Natural killer cell (primary cell): ENCODE measurements at regions not wholly inside any gene's neighbourhood (a gene's known extent, or its start where the extent isn't known, plus 50 kb on each side); places are given as distances from the start of the nearest gene placed in this dataset.

Experiments used
- ATAC-seq, 3 donors: fragments of 150-1000 bp in 2 of 3; fragments of 200-7000 bp in 1 of 3; cut with Tn5 transposase; 1 replicate in 1 of 3; 2 replicates in 2 of 3; pipeline ENCODE4 v1.10.0; 2021; ENCODE audit warnings: mild to moderate bottlenecking in 2 of 3, moderate library complexity in 2 of 3
- DNase-seq, 2 donors: peaks; one replicate each; pipeline versions ENCODE4 v3.0.0 to v3.0.0-alpha.2; 2013 to 2021; ENCODE audit warnings: mixed read lengths in 1 of 2
- H3K27ac ChIP-seq: one replicate; pipeline ENCODE4 v1.5.1; 2013; ENCODE audit warnings: mild to moderate bottlenecking, low read length
- H3K27me3 ChIP-seq: one replicate; pipeline ENCODE4 v1.6.1; 2013; ENCODE audit warnings: low read length; ENCODE audit not compliant: control insufficient read depth, insufficient read depth
- H3K36me3 ChIP-seq: one replicate; pipeline ENCODE4 v1.6.1; 2013; ENCODE audit warnings: low read length; ENCODE audit not compliant: control insufficient read depth, insufficient read depth
- H3K4me1 ChIP-seq: one replicate; pipeline ENCODE4 v1.6.1; 2013; ENCODE audit warnings: low read length; ENCODE audit not compliant: control insufficient read depth, insufficient read depth
- H3K4me3 ChIP-seq: one replicate; pipeline ENCODE4 v1.5.1; 2013; ENCODE audit warnings: low read length
- H3K9me3 ChIP-seq: one replicate; pipeline ENCODE4 v1.6.1; 2013; ENCODE audit warnings: low read length; ENCODE audit not compliant: control insufficient read depth, insufficient read depth
- H3K27ac Mint-ChIP-seq, 2 donors: one replicate each; pipeline ENCODE4 v1.8.0; 2022; ENCODE audit warnings: mild to moderate bottlenecking in 2 of 2, mixed read lengths in 2 of 2, moderate library complexity in 1 of 2
- H3K27me3 Mint-ChIP-seq, 2 donors: one replicate each; pipeline ENCODE4 v1.8.0; 2022; ENCODE audit warnings: low read depth in 2 of 2, mixed read lengths in 2 of 2
- H3K36me3 Mint-ChIP-seq: one replicate; pipeline ENCODE4 v1.8.0; 2022; ENCODE audit warnings: mixed read lengths
- H3K4me1 Mint-ChIP-seq, 2 donors: one replicate each; pipeline ENCODE4 v1.8.0; 2022; ENCODE audit warnings: mixed read lengths in 2 of 2
- H3K4me3 Mint-ChIP-seq: one replicate; pipeline ENCODE4 v1.8.0; 2022; ENCODE audit warnings: mild to moderate bottlenecking, moderate library complexity, mixed read lengths
- H3K9me3 Mint-ChIP-seq, 2 donors: one replicate each; pipeline ENCODE4 v1.8.0; 2022; ENCODE audit warnings: mixed read lengths in 2 of 2
- CTCF ChIP-seq: fragments of 200-600 bp; IDR thresholded peaks from one replicate; pipeline ENCODE4 v1.8.0; 2022; ENCODE audit warnings: antibody characterized with exemption
- WGBS: methylation state at CpG from one replicate; pipeline ENCODE4 v1.1.7; 2013; ENCODE audit warnings: missing lambda C conversion rate; ENCODE audit not compliant: insufficient coverage; 5-methylcytosine and 5-hydroxymethylcytosine counted together
- intact Hi-C: fragments of 100-400 bp; cut with micrococcal nuclease; formaldehyde crosslinking; loops from one replicate; pipeline ENCODE4 v1.14.2; 2022

GRCh38 chr21:20013851-20014250, 984.4 kb upstream of the NCAM2 start:
- H3K4me3 Mint-ChIP-seq: no peak overlapping the region
- Histone ChIP-seq H3K27ac (no peak overlapping the region), H3K9me3 (no peaks in the 10 kb centered on the region), H3K27me3 (no peaks in the 10 kb centered on the region), H3K36me3 (no peaks in the 10 kb centered on the region), H3K4me3 (no peak overlapping the region), H3K4me1 (no peaks in the 10 kb centered on the region)
- WGBS: no CpG with 5 or more reads among the region's 1 CpG
- intact Hi-C loops: no loop called here
- H3K4me1 Mint-ChIP-seq: no peaks in the 10 kb centered on the region
- no peak for TF ChIP-seq CTCF
- H3K9me3 Mint-ChIP-seq: peaks cover 2 to 8% of the 10 kb centered on the region in 2 donors
- H3K27me3 Mint-ChIP-seq: no peaks in the 10 kb centered on the region
- no peak overlapping the region for H3K27ac Mint-ChIP-seq
- H3K36me3 Mint-ChIP-seq: no peaks in the 10 kb centered on the region
- DNase-seq (no peak), ATAC-seq (no peak)

- H3K27me3 ChIP-seq: no peaks in the 10 kb centered on the region
- Mint-ChIP-seq H3K9me3 (peaks cover 0 to 13% of the 10 kb centered on the region in 2 donors), H3K27ac (no peak overlapping the region), H3K27me3 (no peaks in the 10 kb centered on the region), H3K4me1 (no peaks in the 10 kb centered on the region), H3K4me3 (no peak overlapping the region), H3K36me3 (no peaks in the 10 kb centered on the region)
- 91% methylated on average over 8 of the region's 8 CpGs for WGBS
- H3K4me3 ChIP-seq: no peak overlapping the region
- H3K9me3 ChIP-seq: no peaks in the 10 kb centered on the region
- H3K36me3 ChIP-seq: no peaks in the 10 kb centered on the region
- intact Hi-C loops: no loop called here
- no peak for DNase-seq
- H3K27ac ChIP-seq: no peak overlapping the region
- no peak for TF ChIP-seq CTCF
- H3K4me1 ChIP-seq: no peaks in the 10 kb centered on the region
- no peak for ATAC-seq
Measured at GRCh38 chr21:20016435-20017005, 981.7 kb upstream of the NCAM2 start.

- ATAC-seq: no peak
- Mint-ChIP-seq H3K9me3 (peaks cover 0 to 10% of the 10 kb centered on the region in 2 donors), H3K4me3 (no peak overlapping the region), H3K36me3 (no peaks in the 10 kb centered on the region), H3K4me1 (no peaks in the 10 kb centered on the region), H3K27ac (no peak overlapping the region), H3K27me3 (no peaks in the 10 kb centered on the region)
- no peak overlapping the region for H3K27ac ChIP-seq
- no peaks in the 10 kb centered on the region for H3K36me3 ChIP-seq
- no peaks in the 10 kb centered on the region for H3K9me3 ChIP-seq
- TF ChIP-seq CTCF: no peak
- no peak for DNase-seq
- H3K27me3 ChIP-seq: no peaks in the 10 kb centered on the region
- no peak overlapping the region for H3K4me3 ChIP-seq
- intact Hi-C loops: no loop called here
- no peaks in the 10 kb centered on the region for H3K4me1 ChIP-seq
- WGBS: 86% methylated on average over 6 of the region's 6 CpGs
Measured at GRCh38 chr21:20020026-20020425, 978.2 kb upstream of the NCAM2 start.

- no peaks in the 10 kb centered on the region for H3K36me3 ChIP-seq
- TF ChIP-seq CTCF: no peak
- H3K4me3 Mint-ChIP-seq: no peak overlapping the region
- no peaks in the 10 kb centered on the region for H3K4me1 ChIP-seq
- H3K36me3 Mint-ChIP-seq: no peaks in the 10 kb centered on the region
- 71% methylated on average over 1 of the region's 2 CpGs for WGBS
- no peak overlapping the region for H3K4me3 ChIP-seq
- ATAC-seq (no peak), DNase-seq (no peak)
- H3K9me3 ChIP-seq: no peaks in the 10 kb centered on the region
- H3K27ac Mint-ChIP-seq: no peak overlapping the region
- H3K9me3 Mint-ChIP-seq: peaks cover 0 to 8% of the 10 kb centered on the region in 2 donors
- intact Hi-C loops: no loop called here
- no peak overlapping the region for H3K27ac ChIP-seq
- H3K27me3 Mint-ChIP-seq: no peaks in the 10 kb centered on the region
- no peaks in the 10 kb centered on the region for H3K27me3 ChIP-seq
- H3K4me1 Mint-ChIP-seq: peaks cover 0 to 4% of the 10 kb centered on the region in 2 donors
Measured at GRCh38 chr21:20023193-20023592, 975.0 kb upstream of the NCAM2 start.
